ENCODE measurements at regions not wholly inside any gene's neighbourhood (a gene's known extent, or its start where the extent isn't known, plus 50 kb on each side); places are given as distances from the start of the nearest gene placed in this dataset.

DNA sequence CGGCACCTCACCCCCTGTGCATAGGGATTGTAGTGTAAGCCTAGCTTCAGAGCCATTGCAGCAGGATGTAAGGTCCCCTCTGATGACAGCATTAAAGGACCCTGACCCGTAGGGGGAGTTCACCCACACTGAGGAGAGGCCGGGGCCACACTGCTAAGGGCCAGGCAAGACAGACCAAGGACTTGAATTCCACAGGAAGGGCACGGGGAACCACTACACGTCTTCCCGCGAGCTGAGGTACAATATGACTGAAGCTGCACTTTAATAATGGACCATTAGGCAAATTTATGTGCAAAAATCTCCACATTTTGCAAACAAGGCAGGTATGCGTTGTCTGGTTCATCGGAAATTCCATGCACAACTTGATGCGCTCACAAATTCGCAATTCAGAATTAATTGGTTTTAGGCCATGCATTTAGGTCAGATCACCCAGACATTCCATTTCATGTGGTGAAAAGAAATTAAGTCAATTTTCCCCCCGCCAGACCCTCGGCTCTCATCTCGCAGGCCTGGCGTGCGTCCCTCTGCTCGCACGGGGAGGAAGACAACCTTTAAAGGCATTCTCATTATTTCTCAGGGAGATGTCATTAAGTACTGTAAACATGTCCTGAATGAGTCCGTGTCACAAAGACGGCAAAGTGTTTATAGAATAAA lies 111.8 kb downstream of the FOXA2 start:
- DNase-seq (ENCODE audit: extremely low spot score, insufficient read length, low read depth) (no peak), FAIRE-seq (no peak)

GRCh38 chr20:22471156-22471836 lies 113.1 kb downstream of the FOXA2 start:
- FAIRE-seq = no peak
- no peak for DNase-seq (ENCODE audit: extremely low spot score, insufficient read length, low read depth)

GRCh38 chr20:22470620-22471026 lies 113.7 kb downstream of the FOXA2 start:
- DNase-seq (ENCODE audit: extremely low spot score, insufficient read length, low read depth) = no peak
- FAIRE-seq = no peak

- DNase-seq (ENCODE audit: extremely low spot score, insufficient read length, low read depth) (no peak), FAIRE-seq (no peak)
Observed at GRCh38 chr20:22466447-22467171, 117.8 kb downstream of the FOXA2 start.

DNA sequence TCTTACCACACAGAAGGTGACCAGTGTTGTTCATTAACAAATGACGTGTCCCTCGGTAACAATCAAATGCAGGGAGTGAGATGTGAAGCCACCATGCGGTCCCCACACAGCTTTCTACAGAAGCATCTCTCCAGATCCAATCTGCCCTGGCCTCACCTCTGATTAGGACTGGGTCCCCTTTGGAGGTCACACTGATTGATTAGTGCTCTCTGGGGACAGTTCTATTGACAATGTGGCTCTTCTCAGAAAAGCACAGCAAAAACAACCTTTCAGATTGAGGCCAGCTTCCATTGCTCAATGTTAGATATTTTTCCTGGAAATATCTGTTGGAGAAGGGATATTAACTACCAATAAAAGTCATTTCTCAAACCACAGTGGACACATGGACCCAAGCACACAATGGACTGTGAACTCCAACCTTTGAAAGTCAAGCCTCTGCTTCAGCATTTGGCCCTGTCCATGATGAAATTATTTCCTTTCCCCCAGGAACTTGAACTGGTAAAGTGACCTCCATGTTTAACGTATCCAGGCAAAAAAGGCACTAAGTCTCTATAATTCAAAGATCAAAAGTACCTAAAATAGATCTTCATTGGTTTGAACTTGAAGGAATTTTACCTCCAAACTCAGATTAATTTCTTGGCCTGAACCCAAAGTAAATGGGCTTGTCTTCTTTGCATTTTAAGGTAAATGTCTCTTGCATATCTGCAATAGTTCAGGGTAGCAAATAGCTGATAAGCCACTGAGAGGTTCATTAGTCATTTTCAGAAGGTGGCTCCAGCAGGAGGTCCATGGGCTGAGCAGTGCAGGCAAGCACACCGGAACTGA lies 118.5 kb downstream of the FOXA2 start:
- DNase-seq (ENCODE audit: extremely low spot score, insufficient read length, low read depth) (no peak), FAIRE-seq (no peak)

DNA sequence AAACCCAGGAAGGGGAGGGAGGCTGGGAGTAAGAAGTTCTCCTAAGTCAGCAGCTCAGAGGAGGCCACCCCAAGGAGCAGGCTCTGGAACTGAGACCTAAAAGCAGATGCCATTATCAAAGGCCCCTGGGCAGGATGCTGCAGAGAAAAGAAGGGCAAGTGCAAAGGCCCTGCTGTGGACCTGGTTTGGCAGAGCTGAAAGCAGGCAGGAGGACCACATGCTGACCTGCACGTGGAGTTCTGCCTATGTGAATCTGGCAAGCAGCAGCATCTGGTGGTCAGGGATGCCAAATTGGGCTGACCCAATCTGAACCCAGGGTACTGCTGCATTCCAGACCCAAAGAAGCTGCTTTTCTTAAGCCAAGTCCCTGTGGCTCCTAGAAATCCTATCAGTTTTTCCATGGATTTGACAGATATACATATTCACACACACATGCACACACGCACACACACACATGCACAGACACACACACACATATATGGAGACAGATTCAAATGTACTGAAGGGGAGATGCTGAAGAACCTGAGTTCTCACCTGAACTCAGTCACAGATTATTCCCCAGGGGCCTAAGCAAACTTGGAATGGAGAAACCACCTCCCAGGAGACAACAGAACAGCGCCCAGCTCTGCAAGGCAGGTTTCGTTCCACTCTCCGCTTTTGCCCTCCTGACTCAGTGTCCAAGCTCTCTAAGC lies 119.9 kb downstream of the FOXA2 start:
- FAIRE-seq (no peak), DNase-seq (ENCODE audit: extremely low spot score, insufficient read length, low read depth) (no peak)

GRCh38 chr20:22462975-22463914 lies 121.1 kb downstream of the FOXA2 start:
- FAIRE-seq (no peak), DNase-seq (ENCODE audit: extremely low spot score, insufficient read length, low read depth) (no peak)

GRCh38 chr20:22460803-22461202 lies 123.6 kb downstream of the FOXA2 start:
- DNase-seq (ENCODE audit: extremely low spot score, insufficient read length, low read depth) (no peak), FAIRE-seq (no peak)

- no peak for FAIRE-seq
Observed at GRCh38 chr20:22460231-22460630, 124.1 kb downstream of the FOXA2 start.

GRCh38 chr20:22459754-22460153 lies 124.6 kb downstream of the FOXA2 start:
- no peak for DNase-seq (ENCODE audit: extremely low spot score, insufficient read length, low read depth)
- FAIRE-seq = no peak

More at GRCh38 chr20:22460231-22460630, 124.1 kb downstream of the FOXA2 start:
- DNase-seq (ENCODE audit: extremely low spot score, insufficient read length, low read depth) = no peak

DNA sequence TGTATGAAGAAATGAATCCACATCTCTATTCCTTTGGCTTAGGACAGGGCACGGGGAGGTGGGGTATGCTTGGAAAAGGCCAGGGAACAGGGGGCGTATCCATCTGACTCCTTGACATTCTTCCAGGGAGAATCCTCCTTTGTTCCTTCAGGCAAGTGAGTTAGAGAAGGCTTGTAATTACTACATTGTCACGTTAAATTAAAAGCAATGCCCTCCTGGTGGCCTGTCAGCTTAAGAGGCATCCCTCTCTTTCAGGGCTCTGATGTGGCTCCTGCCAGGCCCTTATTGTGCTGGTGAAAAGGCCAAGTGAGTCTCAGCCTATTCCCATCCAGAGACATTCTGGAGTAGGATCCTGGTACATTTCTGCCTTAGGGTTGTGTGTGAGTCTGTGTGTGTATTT lies 128.3 kb downstream of the FOXA2 start:
- DNase-seq (ENCODE audit: extremely low spot score, insufficient read length, low read depth) (no peak), FAIRE-seq (no peak)

GRCh38 chr20:22455259-22455658 lies 129.1 kb downstream of the FOXA2 start:
- no peak for DNase-seq (ENCODE audit: extremely low spot score, insufficient read length, low read depth)

DNA sequence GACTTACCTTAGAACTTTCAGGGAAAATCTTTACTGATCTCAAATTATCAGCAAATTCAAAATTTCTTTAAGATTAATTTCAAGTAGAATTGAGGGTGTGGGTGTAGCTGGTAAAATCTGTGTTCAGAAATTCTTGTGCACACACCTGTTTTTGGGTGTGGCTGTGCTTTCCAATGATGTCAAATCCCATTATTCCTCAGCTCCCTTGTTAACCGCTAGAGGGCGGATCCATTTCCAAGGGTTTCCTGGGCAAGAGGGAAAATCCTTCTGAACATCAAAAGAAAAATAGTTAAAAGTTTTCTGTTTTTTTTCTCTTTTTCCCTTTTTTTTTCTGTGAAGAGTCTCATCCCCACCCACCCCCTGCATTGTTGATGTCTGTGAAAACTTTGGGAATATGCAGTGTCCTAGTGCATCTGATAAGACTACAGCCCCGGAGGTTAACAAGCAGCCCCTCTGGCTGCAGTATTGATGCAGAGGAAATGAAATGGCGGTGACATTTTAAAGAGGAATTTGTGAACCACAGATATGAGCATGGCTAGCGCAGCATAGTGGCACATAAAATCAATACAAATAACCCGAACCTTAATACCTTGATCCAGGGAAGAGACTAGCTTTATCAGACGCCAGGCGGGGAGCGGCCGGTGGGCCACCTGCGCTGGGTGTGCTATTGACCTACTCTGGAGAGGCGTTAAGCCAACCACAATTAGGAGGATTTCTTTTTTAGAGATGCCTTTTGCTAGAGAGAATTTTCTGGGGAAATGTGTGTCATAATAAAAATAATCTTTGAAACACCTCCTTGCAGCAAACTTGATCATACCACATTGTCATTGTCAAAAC lies 130.9 kb downstream of the FOXA2 start:
- no peak for FAIRE-seq

More at GRCh38 chr20:22455259-22455658, 129.1 kb downstream of the FOXA2 start:
- FAIRE-seq = no peak

DNA sequence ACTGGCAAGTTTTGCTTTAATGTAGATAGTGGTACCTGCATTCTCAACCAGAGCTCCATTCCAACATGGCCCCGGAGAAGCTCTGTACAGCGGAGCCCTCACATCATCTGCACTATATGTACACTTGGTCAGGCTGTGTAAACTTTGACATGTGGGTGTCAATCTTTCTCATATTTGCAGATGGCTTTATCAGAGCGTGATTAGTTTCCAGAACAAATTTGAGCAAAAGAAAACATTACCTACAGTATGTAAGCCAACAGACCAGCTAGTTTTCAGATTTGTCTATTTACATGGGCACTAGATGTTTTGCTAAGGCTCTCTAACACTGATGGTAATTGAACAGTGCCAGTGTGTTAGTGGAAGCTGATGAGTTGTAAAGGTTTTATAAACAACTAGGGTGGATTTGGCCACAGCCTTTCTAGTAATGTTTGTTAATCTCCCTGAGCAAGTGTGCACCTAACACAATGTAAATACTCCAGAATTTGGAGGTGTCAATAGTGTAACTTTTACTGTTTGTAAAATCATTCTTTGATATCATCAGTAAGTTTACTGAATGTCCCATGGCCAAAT lies 131.8 kb downstream of the FOXA2 start:
- no peak for FAIRE-seq

More for the DNA sequence above, 130.9 kb downstream of the FOXA2 start:
- no peak for DNase-seq (ENCODE audit: extremely low spot score, insufficient read length, low read depth)

GRCh38 chr20:22450537-22450936 lies 133.8 kb downstream of the FOXA2 start:
- no peak for DNase-seq (ENCODE audit: extremely low spot score, insufficient read length, low read depth)
- FAIRE-seq = no peak

More for the DNA sequence above, 131.8 kb downstream of the FOXA2 start:
- DNase-seq (ENCODE audit: extremely low spot score, insufficient read length, low read depth) = no peak

- no peak for FAIRE-seq
- DNase-seq (ENCODE audit: extremely low spot score, insufficient read length, low read depth) = no peak
Observed at GRCh38 chr20:22449188-22449973, 135.0 kb downstream of the FOXA2 start.

GRCh38 chr20:22447447-22447778 lies 137.0 kb downstream of the FOXA2 start:
- FAIRE-seq = no peak

More at GRCh38 chr20:22447447-22447778, 137.0 kb downstream of the FOXA2 start:
- DNase-seq (ENCODE audit: extremely low spot score, insufficient read length, low read depth) = no peak

Data from GM18507 (cell line).